SK-N-SH (cell line): ENCODE measurements at regions not wholly inside any gene's neighbourhood (a gene's known extent, or its start where the extent isn't known, plus 50 kb on each side); places are given as distances from the start of the nearest gene placed in this dataset.

ENCODE experiments used
- CTCF ChIA-PET: fragments of 300-600, 350-600 bp; formaldehyde crosslinking; extraction: SDS; loops from one replicate; lab custom pipeline; 2021; lab: Yijun Ruan, JAX
- POLR2A ChIA-PET: fragments of 350-600 bp; sonication (Branson Sonifier 250); formaldehyde crosslinking; extraction: SDS; loops from one replicate; lab custom pipeline; 2020; ENCODE audit warnings: antibody characterized with exemption, inconsistent platforms; lab: Yijun Ruan, JAX
- DNase-seq: peaks from one replicate; pipeline ENCODE4 v3.0.0; 2012
- H2AFZ ChIP-seq: fragments of 200-600 bp; sonication (generic); 2 replicates; pipeline ENCODE4 v1.8.1; 2016; ENCODE audit warnings: antibody characterized with exemption, mild to moderate bottlenecking, low read depth
- H3F3A ChIP-seq: fragments of 200-600 bp; sonication (generic); replicated peaks from 2 replicates; pipeline ENCODE3; 2016; ENCODE audit warnings: antibody characterized with exemption, mild to moderate bottlenecking; ENCODE audit not compliant: insufficient read depth
- H3K27ac ChIP-seq, 2 experiments: fragments of 200-500 bp in 1 of 2; fragments of 200-600 bp in 1 of 2; sonication (Bioruptor generic) in 1 of 2; sonication (generic), shearing (Covaris generic) in 1 of 2; 2 replicates each; pipeline versions ENCODE4 v1.5.1 to v1.6.1; 2014 to 2016; ENCODE audit warnings: low read depth in 2 of 2, inconsistent platforms in 1 of 2, low read length in 1 of 2, mild to moderate bottlenecking in 1 of 2, mixed read lengths in 1 of 2
- H3K27me3 ChIP-seq: fragments of 200-600 bp; sonication (generic), shearing (Covaris generic); 2 replicates; pipeline ENCODE4 v1.6.1; 2016; ENCODE audit warnings: mixed run types; ENCODE audit not compliant: insufficient read depth
- H3K36me3 ChIP-seq, 2 experiments: fragments of 200-500 bp in 1 of 2; fragments of 200-600 bp in 1 of 2; sonication (Bioruptor generic) in 1 of 2; sonication (generic) in 1 of 2; replicated peaks in 1 of 2; 2 replicates each; pipeline versions ENCODE3 to v1.5.1; 2014 to 2016; ENCODE audit warnings: low read length in 1 of 2, mild to moderate bottlenecking in 1 of 2; ENCODE audit not compliant: insufficient read depth in 2 of 2, control insufficient read depth in 1 of 2
- H3K4me1 ChIP-seq, 2 experiments: fragments of 200-500 bp in 1 of 2; fragments of 200-600 bp in 1 of 2; sonication (Bioruptor generic) in 1 of 2; sonication (generic), shearing (Covaris generic) in 1 of 2; 2 replicates each; pipeline versions ENCODE4 v1.5.1 to v1.6.1; 2014 to 2016; ENCODE audit warnings: low read depth in 1 of 2, low read length in 1 of 2, mixed run types in 1 of 2; ENCODE audit not compliant: insufficient read depth in 2 of 2, control insufficient read depth in 1 of 2
- H3K4me2 ChIP-seq: fragments of 200-600 bp; sonication (generic), shearing (Covaris generic); 2 replicates; pipeline ENCODE4 v1.6.1; 2017; ENCODE audit warnings: mixed run types
- H3K4me3 ChIP-seq, 2 experiments: fragments of 200-500 bp in 1 of 2; fragments of 200-600 bp in 1 of 2; sonication (Bioruptor generic) in 1 of 2; sonication (generic), shearing (Covaris generic) in 1 of 2; 2 replicates each; pipeline versions ENCODE4 v1.5.1 to v1.8.1; 2014 to 2016; ENCODE audit warnings: low read depth in 2 of 2, inconsistent platforms in 1 of 2, low read length in 1 of 2, mild to moderate bottlenecking in 1 of 2, mixed read lengths in 1 of 2, moderate library complexity in 1 of 2
- H3K79me2 ChIP-seq: fragments of 200-600 bp; sonication (generic); 2 replicates; pipeline ENCODE4 v1.8.1; 2017; ENCODE audit warnings: mild to moderate bottlenecking; ENCODE audit not compliant: insufficient read depth
- H3K9ac ChIP-seq: fragments of 200-600 bp; sonication (generic); 2 replicates; pipeline ENCODE4 v1.6.1; 2017; ENCODE audit warnings: mixed run types
- H3K9me2 ChIP-seq: fragments of 200-600 bp; sonication (generic); 2 replicates; pipeline ENCODE4 v1.6.1; 2017; ENCODE audit warnings: mixed run types
- H3K9me3 ChIP-seq: fragments of 200-600 bp; sonication (generic); 2 replicates; pipeline ENCODE4 v1.6.1; 2017; ENCODE audit warnings: mixed run types, mild to moderate bottlenecking, moderate library complexity
- H4K20me1 ChIP-seq: fragments of 200-600 bp; sonication (generic); 2 replicates; pipeline ENCODE4 v1.6.1; 2017; ENCODE audit warnings: mild to moderate bottlenecking, mixed run types; ENCODE audit not compliant: insufficient read depth
- CTCF ChIP-seq: fragments of 200-600 bp; sonication (generic); IDR thresholded peaks from 2 replicates; pipeline ENCODE4 v1.6.1; 2017; ENCODE audit warnings: antibody characterized with exemption, mild to moderate bottlenecking, moderate library complexity
- EP300 ChIP-seq, 2 experiments: IDR thresholded peaks; 2 replicates each; pipeline versions ENCODE4 v1.4.0 to v1.6.1; 2012; ENCODE audit warnings: borderline replicate concordance in 1 of 2, low read depth in 1 of 2, low read length in 1 of 2
- GABPA ChIP-seq: IDR thresholded peaks from 2 replicates; pipeline ENCODE4 v1.4.0; 2012; ENCODE audit warnings: low read depth, mild to moderate bottlenecking
- IRF3 ChIP-seq: fragments of 150-350 bp; IDR thresholded peaks from 2 replicates; pipeline ENCODE4 v1.6.1; 2016; ENCODE audit warnings: mild to moderate bottlenecking, low read depth, low read length
- MAX ChIP-seq: IDR thresholded peaks from 2 replicates; pipeline ENCODE4 v1.4.0; 2012; ENCODE audit warnings: low read depth
- MEF2A ChIP-seq: IDR thresholded peaks from 2 replicates; pipeline ENCODE4 v1.4.0; 2012; ENCODE audit warnings: low read depth, borderline replicate concordance
- MXI1 ChIP-seq: IDR thresholded peaks from 2 replicates; pipeline ENCODE4 v1.6.1; 2012; ENCODE audit warnings: mild to moderate bottlenecking, low read depth, low read length, improper control_type of control experiment
- NFIC ChIP-seq: IDR thresholded peaks from 2 replicates; pipeline ENCODE4 v1.4.0; 2012; ENCODE audit warnings: borderline replicate concordance
- PBX3 ChIP-seq: IDR thresholded peaks from 2 replicates; pipeline ENCODE4; 2012
- RAD21 ChIP-seq: IDR thresholded peaks from 2 replicates; pipeline ENCODE4 v1.6.1; 2012; ENCODE audit warnings: mild to moderate bottlenecking, low read length
- RCOR1 ChIP-seq: fragments of 150-350 bp; IDR thresholded peaks from 2 replicates; pipeline ENCODE4 v1.6.1; 2017; ENCODE audit warnings: antibody characterized with exemption, low read length
- RFX5 ChIP-seq: IDR thresholded peaks from 2 replicates; pipeline ENCODE4 v1.6.1; 2012; ENCODE audit warnings: mild to moderate bottlenecking, improper control_type of control experiment, low read length
- SMC3 ChIP-seq: IDR thresholded peaks from 2 replicates; pipeline ENCODE4 v1.6.1; 2012; ENCODE audit warnings: low read depth, low read length, improper control_type of control experiment
- TAF1 ChIP-seq: IDR thresholded peaks from 2 replicates; pipeline ENCODE4 v1.6.1; 2012; ENCODE audit warnings: low read depth, mild to moderate bottlenecking, low read length, moderate library complexity, borderline replicate concordance
- TCF12 ChIP-seq: IDR thresholded peaks from 2 replicates; pipeline ENCODE4 v1.4.0; 2012
- ZBTB33 ChIP-seq: IDR thresholded peaks from 2 replicates; pipeline ENCODE4 v1.4.0; 2012; ENCODE audit warnings: low read depth, borderline replicate concordance
- WGBS: methylation state at CpG from one replicate; pipeline ENCODE4 v1.1.6; 2017; ENCODE audit warnings: low lambda C conversion rate; 5-methylcytosine and 5-hydroxymethylcytosine counted together

- Histone ChIP-seq H4K20me1 (no peaks in the 10 kb centered on the region), H3K4me3 (no peak overlapping the region), H3K9me2 (no peaks in the 10 kb centered on the region), H3K27ac (no peak overlapping the region), H3K4me2 (no peak overlapping the region), H3K9ac (no peak overlapping the region), H3K4me1 (peaks cover 0 to 19% of the 10 kb centered on the region in 2 experiments; a peak in 3 of 4 replicates), H3K36me3 (no peaks in the 10 kb centered on the region), H2AFZ (no peak overlapping the region), H3F3A (no peaks in the 10 kb centered on the region), H3K9me3 (no peaks in the 10 kb centered on the region), H3K27me3 (no peaks in the 10 kb centered on the region), H3K79me2 (no peaks in the 10 kb centered on the region)
- CTCF ChIA-PET: interaction anchor here (0.9 kb wide), 1 partner anchor 197 kb away, joined by 4 read pairs; no protein-coding TSS in a partner anchor
- no peak for TF ChIP-seq NFIC
- TF ChIP-seq CTCF: no peak
- DNase-seq: no peak
- WGBS: 79% methylated on average over 6 of the region's 6 CpGs
- POLR2A ChIA-PET: no interaction called here
Measured at GRCh38 chr10:88121361-88121760, 257.9 kb downstream of the PTEN start.

- CTCF ChIA-PET: interaction anchor here (1.0 kb wide), 1 partner anchor 59 kb away, joined by 3 read pairs; no protein-coding TSS in a partner anchor
- Histone ChIP-seq H3K27ac (peak overlapping the region in 1 of 2 experiments; percentile 28; a peak in 1 of 4 replicates), H3K79me2 (no peaks in the 10 kb centered on the region), H4K20me1 (no peaks in the 10 kb centered on the region), H3K36me3 (no peaks in the 10 kb centered on the region)
- TF ChIP-seq RCOR1: no peak
- no peak for TF ChIP-seq MXI1
- no peak for TF ChIP-seq GABPA
- TF ChIP-seq MEF2A: no peak
- TF ChIP-seq ZBTB33: no peak
- no peak for TF ChIP-seq EP300 (IDR thresholded peaks at IDR 0.05; ENCODE audit: borderline replicate concordance in 1 of 2, low read depth in 1 of 2, low read length in 1 of 2)
- no peak for TF ChIP-seq PBX3
- no peak for TF ChIP-seq MAX
- TF ChIP-seq SMC3: no peak
- TF ChIP-seq NFIC: no peak
- TF ChIP-seq IRF3: no peak
- TF ChIP-seq TCF12: no peak
- no peak for TF ChIP-seq RAD21
- no peak for TF ChIP-seq RFX5
- TF ChIP-seq TAF1: no peak
- TF ChIP-seq, all 33 proteins: peak for 0
- no peaks in the 10 kb centered on the region for H3K9me2 ChIP-seq
- no peak overlapping the region for H3K4me3 ChIP-seq
- no peaks in the 10 kb centered on the region for H3F3A ChIP-seq
- POLR2A ChIA-PET: no interaction called here
- 90% methylated on average over 7 of the region's 7 CpGs for WGBS
- no peaks in the 10 kb centered on the region for H3K27me3 ChIP-seq
- no peak overlapping the region for H2AFZ ChIP-seq
- no peaks in the 10 kb centered on the region for H3K9me3 ChIP-seq
- no peak overlapping the region for H3K4me2 ChIP-seq
- no peak for DNase-seq
- H3K4me1 ChIP-seq: peaks cover 0 to 19% of the 10 kb centered on the region in 2 experiments; a peak in 2 of 4 replicates
- H3K9ac ChIP-seq: no peak overlapping the region
Measured at GRCh38 chr10:88122145-88122544, 258.7 kb downstream of the PTEN start.
